ENCODE measurements at regions not wholly inside any gene's neighbourhood (a gene's known extent, or its start where the extent isn't known, plus 50 kb on each side); places are given as distances from the start of the nearest gene placed in this dataset.

GRCh38 chr15:69753867-69754266 lies 301.2 kb downstream of the RPLP1 start:
- H3K27ac ChIP-seq (ENCODE audit: low read depth in 1 of 2, low read length in 2 of 2) = no peak overlapping the region
- no peak for DNase-seq (ENCODE audit: low spot score)
- no peaks in the 10 kb centered on the region for H3K36me3 ChIP-seq (ENCODE audit: control insufficient read depth in 4 of 4, insufficient read depth in 3 of 4, low read depth in 1 of 4, low read length in 3 of 4)
- no peak overlapping the region for H3K4me3 ChIP-seq (ENCODE audit: low read depth in 1 of 3, low read length in 3 of 3)
- no peaks in the 10 kb centered on the region for H3K27me3 ChIP-seq (ENCODE audit: control insufficient read depth in 4 of 4, insufficient read depth in 4 of 4, low read length in 3 of 4)
- TF ChIP-seq FOXA2 (IDR thresholded peaks at IDR 0.05) (no peak), RAD21 (IDR thresholded peaks at IDR 0.05) (no peak), FOXA1 (IDR thresholded peaks at IDR 0.05) (no peak), YY1 (IDR thresholded peaks at IDR 0.05) (no peak), EGR1 (IDR thresholded peaks at IDR 0.05; ENCODE audit: low read depth in 2 of 2) (no peak), REST (IDR thresholded peaks at IDR 0.05) (no peak), JUND (IDR thresholded peaks at IDR 0.05) (no peak), TAF1 (conservative IDR thresholded peaks at IDR 0.05) (no peak), RXRA (IDR thresholded peaks at IDR 0.05) (no peak)
- TF ChIP-seq, protein P1, sequence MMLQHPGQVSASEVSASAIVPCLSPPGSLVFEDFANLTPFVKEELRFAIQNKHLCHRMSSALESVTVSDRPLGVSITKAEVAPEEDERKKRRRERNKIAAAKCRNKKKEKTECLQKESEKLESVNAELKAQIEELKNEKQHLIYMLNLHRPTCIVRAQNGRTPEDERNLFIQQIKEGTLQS (IDR thresholded peaks at IDR 0.05) = no peak
- H3K9ac ChIP-seq (ENCODE audit: low read depth in 1 of 2, low read length in 2 of 2) = no peak overlapping the region
- no peaks in the 10 kb centered on the region for H3K4me1 ChIP-seq (ENCODE audit: control insufficient read depth in 4 of 4, insufficient read depth in 4 of 4, low read length in 3 of 4)
- 83% methylated on average over 1 of the region's 1 CpG for WGBS
- no peaks in the 10 kb centered on the region for H3K9me3 ChIP-seq (ENCODE audit: control insufficient read depth in 4 of 4, low read length in 3 of 4)

DNA sequence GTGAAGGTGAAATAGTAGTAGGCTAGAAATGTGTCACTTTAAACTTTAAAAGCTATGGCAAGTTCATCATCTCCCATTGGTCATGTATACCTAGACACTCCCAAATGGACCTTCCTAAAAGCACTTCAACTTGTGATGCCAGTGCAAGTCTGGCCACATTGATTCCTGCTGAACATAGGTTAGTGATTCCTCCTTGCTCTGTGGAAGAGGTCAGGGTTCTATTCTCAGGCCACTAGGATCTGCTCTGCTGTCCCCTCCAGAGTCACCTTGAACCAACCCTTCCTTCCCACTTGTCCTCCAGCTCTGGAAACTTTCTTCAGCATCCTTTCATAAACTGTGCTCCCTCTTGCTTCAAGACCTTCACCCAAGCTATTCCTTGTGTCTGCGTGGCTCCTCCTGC lies 301.7 kb downstream of the RPLP1 start:
- Histone ChIP-seq H3K36me3 (ENCODE audit: control insufficient read depth in 4 of 4, insufficient read depth in 3 of 4, low read depth in 1 of 4, low read length in 3 of 4) (no peaks in the 10 kb centered on the region), H3K4me3 (ENCODE audit: low read depth in 1 of 3, low read length in 3 of 3) (no peak overlapping the region), H3K9me3 (ENCODE audit: control insufficient read depth in 4 of 4, low read length in 3 of 4) (no peaks in the 10 kb centered on the region), H3K27me3 (ENCODE audit: control insufficient read depth in 4 of 4, insufficient read depth in 4 of 4, low read length in 3 of 4) (no peaks in the 10 kb centered on the region), H3K9ac (ENCODE audit: low read depth in 1 of 2, low read length in 2 of 2) (no peak overlapping the region), H3K27ac (ENCODE audit: low read depth in 1 of 2, low read length in 2 of 2) (no peak overlapping the region), H3K4me1 (ENCODE audit: control insufficient read depth in 4 of 4, insufficient read depth in 4 of 4, low read length in 3 of 4) (no peaks in the 10 kb centered on the region)
- WGBS = 85% methylated on average over 1 of the region's 1 CpG
- TF ChIP-seq FOXA2 (IDR thresholded peaks at IDR 0.05) (no peak), JUND (IDR thresholded peaks at IDR 0.05) (no peak), RXRA (IDR thresholded peaks at IDR 0.05) (no peak), HNF4A (conservative IDR thresholded peaks at IDR 0.05) (no peak), FOXA1 (IDR thresholded peaks at IDR 0.05) (no peak), HNF4G (IDR thresholded peaks at IDR 0.05) (no peak), ZBTB33 (IDR thresholded peaks at IDR 0.05) (no peak), REST (IDR thresholded peaks at IDR 0.05) (no peak), YY1 (IDR thresholded peaks at IDR 0.05) (no peak), TAF1 (conservative IDR thresholded peaks at IDR 0.05) (no peak), EGR1 (IDR thresholded peaks at IDR 0.05; ENCODE audit: low read depth in 2 of 2) (no peak), RAD21 (IDR thresholded peaks at IDR 0.05) (no peak)
- TF ChIP-seq, protein P2, sequence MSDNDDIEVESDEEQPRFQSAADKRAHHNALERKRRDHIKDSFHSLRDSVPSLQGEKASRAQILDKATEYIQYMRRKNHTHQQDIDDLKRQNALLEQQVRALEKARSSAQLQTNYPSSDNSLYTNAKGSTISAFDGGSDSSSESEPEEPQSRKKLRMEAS (IDR thresholded peaks at IDR 0.05) = no peak
- TF ChIP-seq, protein P3, sequence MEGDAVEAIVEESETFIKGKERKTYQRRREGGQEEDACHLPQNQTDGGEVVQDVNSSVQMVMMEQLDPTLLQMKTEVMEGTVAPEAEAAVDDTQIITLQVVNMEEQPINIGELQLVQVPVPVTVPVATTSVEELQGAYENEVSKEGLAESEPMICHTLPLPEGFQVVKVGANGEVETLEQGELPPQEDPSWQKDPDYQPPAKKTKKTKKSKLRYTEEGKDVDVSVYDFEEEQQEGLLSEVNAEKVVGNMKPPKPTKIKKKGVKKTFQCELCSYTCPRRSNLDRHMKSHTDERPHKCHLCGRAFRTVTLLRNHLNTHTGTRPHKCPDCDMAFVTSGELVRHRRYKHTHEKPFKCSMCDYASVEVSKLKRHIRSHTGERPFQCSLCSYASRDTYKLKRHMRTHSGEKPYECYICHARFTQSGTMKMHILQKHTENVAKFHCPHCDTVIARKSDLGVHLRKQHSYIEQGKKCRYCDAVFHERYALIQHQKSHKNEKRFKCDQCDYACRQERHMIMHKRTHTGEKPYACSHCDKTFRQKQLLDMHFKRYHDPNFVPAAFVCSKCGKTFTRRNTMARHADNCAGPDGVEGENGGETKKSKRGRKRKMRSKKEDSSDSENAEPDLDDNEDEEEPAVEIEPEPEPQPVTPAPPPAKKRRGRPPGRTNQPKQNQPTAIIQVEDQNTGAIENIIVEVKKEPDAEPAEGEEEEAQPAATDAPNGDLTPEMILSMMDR (IDR thresholded peaks at IDR 0.05; ENCODE audit: low read depth, low read length, missing input control) = no peak
- DNase-seq (ENCODE audit: low spot score) = no peak

Measured in liver (tissue), 8 donors.